ENCODE measurements at regions not wholly inside any gene's neighbourhood (a gene's known extent, or its start where the extent isn't known, plus 50 kb on each side); places are given as distances from the start of the nearest gene placed in this dataset.

DNA sequence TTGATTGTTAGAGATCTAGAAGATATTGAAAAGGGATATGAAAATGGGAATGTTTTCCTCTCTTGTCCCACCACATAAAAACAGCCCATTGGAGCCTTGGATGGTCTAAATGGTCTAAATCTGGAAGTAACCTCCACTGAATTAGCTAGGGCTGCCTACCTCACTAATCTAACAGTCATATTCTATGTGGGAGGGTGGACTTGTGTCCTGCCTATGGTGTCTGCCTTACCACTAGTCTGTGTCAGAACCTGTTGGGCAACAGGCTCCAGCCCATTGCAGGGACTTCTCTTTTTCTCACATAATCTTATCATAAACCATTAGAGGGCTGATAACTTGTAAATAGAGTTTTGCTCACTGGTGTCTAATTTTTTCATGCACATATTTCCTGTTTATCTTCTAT, 548.8 kb upstream of the CDH18 start:
- TF ChIP-seq CTCF (IDR thresholded peaks at IDR 0.05; ENCODE audit: borderline replicate concordance, extremely low read depth, low read length, poor library complexity, severe bottlenecking) (no peak), EZH2 (IDR thresholded peaks at IDR 0.05; ENCODE audit: borderline replicate concordance, low read depth, low read length, severe bottlenecking) (no peak)

All from DND-41 (cell line).